HCT116 (cell line): ENCODE measurements at regions not wholly inside any gene's neighbourhood (a gene's known extent, or its start where the extent isn't known, plus 50 kb on each side); places are given as distances from the start of the nearest gene placed in this dataset.

Experiments used
- ATAC-seq: fragments of 200-7000 bp; cut with Tn5 transposase; 2 replicates; pipeline ENCODE4 v1.9.1; 2020; ENCODE audit warnings: mild to moderate bottlenecking, moderate library complexity
- BruUV-seq: library from RNA; stranded (reverse); fragments of 400-500 nt; replicated peaks from 2 replicates; lab custom pipeline; 2021; lab: Mats Ljungman, UMichigan
- CTCF ChIA-PET: fragments of 300-600 bp; sonication (Branson Sonifier 250); formaldehyde crosslinking; loops from one replicate; lab custom pipeline; 2021; ENCODE audit warnings: antibody characterized with exemption; lab: Charles Lee
- POLR2A ChIA-PET: fragments of 300-600, 350-600 bp; sonication (Branson Sonifier 250); formaldehyde crosslinking; loops from one replicate; lab custom pipeline; 2021; ENCODE audit warnings: antibody characterized with exemption; lab: Charles Lee
- RAD21 ChIA-PET, 2 experiments: fragments of 300-600 bp; sonication (Branson Sonifier 250); formaldehyde crosslinking; loops; one replicate each; lab custom pipeline; 2023; ENCODE audit warnings: low total read pairs in 2 of 2; ENCODE audit not compliant: uncharacterized antibody in 2 of 2, unreplicated experiment in 2 of 2, low non-redundant PET in 1 of 2; lab: Charles Lee
- DNase-seq: peaks from one replicate; pipeline ENCODE4 v3.0.0-alpha.2; 2010; ENCODE audit warnings: low read depth, low spot score
- H2AFZ ChIP-seq: fragments of 200-600 bp; shearing (Covaris generic), sonication (generic); 2 replicates; pipeline ENCODE4 v1.6.1; 2017; ENCODE audit warnings: low read depth, mixed run types, mixed read lengths, antibody characterized with exemption, low read length; ENCODE audit not compliant: poor library complexity, severe bottlenecking
- H3K27ac ChIP-seq: 2 replicates; pipeline ENCODE4 v1.5.1; 2012; ENCODE audit warnings: low read depth, low read length
- H3K27me3 ChIP-seq: fragments of 200-600 bp; sonication (generic); 2 replicates; pipeline ENCODE4 v1.6.1; 2016; ENCODE audit warnings: mixed run types, low read length, mixed read lengths; ENCODE audit not compliant: insufficient read depth
- H3K36me3 ChIP-seq, 2 experiments: fragments of 200-500 bp in 1 of 2; fragments of 200-600 bp in 1 of 2; sonication (Bioruptor generic) in 1 of 2; sonication (generic) in 1 of 2; 2 replicates each; pipeline versions ENCODE4 v1.5.1 to v1.6.1; 2014 to 2016; ENCODE audit warnings: low read length in 2 of 2, inconsistent platforms in 1 of 2, mixed read lengths in 1 of 2, mixed run types in 1 of 2; ENCODE audit not compliant: insufficient read depth in 2 of 2, control insufficient read depth in 1 of 2
- H3K4me1 ChIP-seq, 2 experiments: fragments of 200-600 bp in 1 of 2; sonication (generic) in 1 of 2; 2 replicates each; pipeline versions ENCODE4 v1.5.1 to v1.6.1; 2012 to 2017; ENCODE audit warnings: low read length in 2 of 2, inconsistent platforms in 1 of 2, mild to moderate bottlenecking in 1 of 2, mixed read lengths in 1 of 2, mixed run types in 1 of 2, moderate library complexity in 1 of 2; ENCODE audit not compliant: insufficient read depth in 2 of 2, control insufficient read depth in 1 of 2
- H3K4me2 ChIP-seq: fragments of 200-600 bp; sonication (generic); 2 replicates; pipeline ENCODE4 v1.6.1; 2017; ENCODE audit warnings: mixed run types, low read length, mixed read lengths
- H3K4me3 ChIP-seq, 2 experiments: fragments of 200-600 bp in 1 of 2; sonication (generic) in 1 of 2; replicated peaks in 1 of 2; 2 replicates each; pipeline ENCODE4 v1.5.1; 2011 to 2016; ENCODE audit warnings: low read length in 2 of 2, control low read depth in 1 of 2, low read depth in 1 of 2, mild to moderate bottlenecking in 1 of 2, mixed read lengths in 1 of 2, mixed run types in 1 of 2
- H3K79me2 ChIP-seq: fragments of 200-600 bp; sonication (generic); 2 replicates; pipeline ENCODE4 v1.6.1; 2017; ENCODE audit warnings: mild to moderate bottlenecking, mixed run types, low read length, moderate library complexity, mixed read lengths; ENCODE audit not compliant: insufficient read depth
- H3K9ac ChIP-seq: fragments of 200-600 bp; sonication (generic); 2 replicates; pipeline ENCODE4 v1.6.1; 2016; ENCODE audit warnings: low read length, mixed read lengths
- H3K9me2 ChIP-seq: fragments of 200-600 bp; sonication (generic), shearing (Covaris generic); 2 replicates; pipeline ENCODE4 v1.6.1; 2017; ENCODE audit warnings: mixed run types, mild to moderate bottlenecking, moderate library complexity; ENCODE audit not compliant: insufficient read depth
- H3K9me3 ChIP-seq, 2 experiments: fragments of 200-500 bp in 1 of 2; fragments of 200-600 bp in 1 of 2; sonication (Bioruptor generic) in 1 of 2; sonication (generic) in 1 of 2; 2 replicates each; pipeline ENCODE4 v1.6.1; 2014 to 2017; ENCODE audit warnings: low read length in 2 of 2, mixed read lengths in 2 of 2, inconsistent platforms in 1 of 2, low read depth in 1 of 2, mild to moderate bottlenecking in 1 of 2, mixed run types in 1 of 2, moderate library complexity in 1 of 2; ENCODE audit not compliant: control insufficient read depth in 1 of 2, insufficient read depth in 1 of 2
- H4K20me1 ChIP-seq: fragments of 200-600 bp; sonication (generic), shearing (Covaris generic); 2 replicates; pipeline ENCODE4 v1.6.1; 2017; ENCODE audit warnings: mixed run types, mild to moderate bottlenecking, moderate library complexity; ENCODE audit not compliant: insufficient read depth
- ATF3 ChIP-seq: IDR thresholded peaks from 2 replicates; pipeline ENCODE4 v1.6.1; 2012
- CBX3 ChIP-seq: IDR thresholded peaks from 2 replicates; pipeline ENCODE4 v1.6.1; 2012; ENCODE audit warnings: low read depth
- CEBPB ChIP-seq: IDR thresholded peaks from 2 replicates; pipeline ENCODE4 v1.6.1; 2012; ENCODE audit warnings: low read depth
- CTCF ChIP-seq, 3 experiments: fragments of 200-600 bp in 1 of 3; sonication (generic) in 1 of 3; IDR thresholded peaks in 2 of 3; conservative IDR thresholded peaks in 1 of 3; 2 replicates each; pipeline ENCODE4 v1.5.1; 2012 to 2017; ENCODE audit warnings: low read depth in 2 of 3, low read length in 2 of 3, antibody characterized with exemption in 1 of 3, borderline replicate concordance in 1 of 3, control low read depth in 1 of 3, mild to moderate bottlenecking in 1 of 3, mixed read lengths in 1 of 3, mixed run types in 1 of 3, moderate library complexity in 1 of 3; ENCODE audit not compliant: insufficient read depth in 1 of 3
- EGR1 ChIP-seq: IDR thresholded peaks from 2 replicates; pipeline ENCODE4 v1.6.1; 2012; ENCODE audit warnings: low read depth
- ELF1 ChIP-seq: IDR thresholded peaks from 2 replicates; pipeline ENCODE4 v1.6.1; 2012; ENCODE audit warnings: low read depth, borderline replicate concordance
- EZH2 ChIP-seq: fragments of 200-600 bp; sonication (generic); IDR thresholded peaks from 2 replicates; pipeline ENCODE4 v1.6.1; 2017; ENCODE audit warnings: antibody characterized with exemption, mixed run types
- EZH2phosphoT487 ChIP-seq: fragments of 200-600 bp; IDR thresholded peaks from 2 replicates; pipeline ENCODE4 v1.6.1; 2018; ENCODE audit warnings: antibody characterized with exemption, borderline replicate concordance
- FOSL1 ChIP-seq: IDR thresholded peaks from 2 replicates; pipeline ENCODE4 v1.6.1; 2012; ENCODE audit warnings: low read depth
- MAX ChIP-seq: IDR thresholded peaks from 2 replicates; pipeline ENCODE4 v1.6.1; 2012
- POLR2A ChIP-seq: IDR thresholded peaks from 2 replicates; pipeline ENCODE4 v1.7.0; 2011; ENCODE audit warnings: borderline replicate concordance; ENCODE audit not compliant: insufficient read depth, insufficient read length; ENCODE audit errors: extremely low read depth
- RAD21 ChIP-seq: IDR thresholded peaks from 2 replicates; pipeline ENCODE4 v1.6.1; 2012; ENCODE audit warnings: low read depth, mild to moderate bottlenecking
- REST ChIP-seq: IDR thresholded peaks from 2 replicates; pipeline ENCODE4 v1.6.1; 2012; ENCODE audit warnings: low read depth
- SIN3A ChIP-seq: IDR thresholded peaks from 2 replicates; pipeline ENCODE4 v1.6.1; 2012; ENCODE audit warnings: low read depth
- SP1 ChIP-seq: IDR thresholded peaks from 2 replicates; pipeline ENCODE4 v1.6.1; 2012; ENCODE audit warnings: low read depth
- SRF ChIP-seq: IDR thresholded peaks from 2 replicates; pipeline ENCODE4 v1.6.1; 2012; ENCODE audit warnings: low read depth
- YY1 ChIP-seq: IDR thresholded peaks from 2 replicates; pipeline ENCODE4 v1.6.1; 2011; ENCODE audit warnings: low read length, low read depth, moderate library complexity, mild to moderate bottlenecking; ENCODE audit not compliant: insufficient replicate concordance; ENCODE audit errors: extremely low read depth
- ZBTB33 ChIP-seq: IDR thresholded peaks from 2 replicates; pipeline ENCODE4 v1.6.1; 2011; ENCODE audit warnings: mild to moderate bottlenecking, low read length, moderate library complexity; ENCODE audit not compliant: insufficient replicate concordance; ENCODE audit errors: extremely low read depth
- ZFX ChIP-seq: fragments of 450-650 bp; IDR thresholded peaks from 2 replicates; pipeline ENCODE4 v1.6.1; 2017
- ZNF274 ChIP-seq: fragments of 200-500 bp; sonication (Bioruptor generic); IDR thresholded peaks from 2 replicates; pipeline ENCODE4 v1.6.1; 2014; ENCODE audit warnings: mild to moderate bottlenecking, low read depth, low read length, inconsistent platforms
- intact Hi-C: fragments of 100-400 bp; cut with micrococcal nuclease; formaldehyde crosslinking; loops from 2 replicates; pipeline ENCODE4 v1.10.0; 2022

GRCh38 chr15:69881302-69881670 is 216.4 kb downstream of the TLE3 start:
- ATAC-seq (no peak), DNase-seq (no peak)
- Histone ChIP-seq H3K27ac (no peak overlapping the region), H4K20me1 (no peaks in the 10 kb centered on the region), H3K27me3 (no peaks in the 10 kb centered on the region), H3K79me2 (no peaks in the 10 kb centered on the region), H2AFZ (no peak overlapping the region), H3K9me3 (no peaks in the 10 kb centered on the region), H3K36me3 (no peaks in the 10 kb centered on the region), H3K4me1 (no peaks in the 10 kb centered on the region), H3K4me3 (no peak overlapping the region), H3K9me2 (no peaks in the 10 kb centered on the region), H3K9ac (no peak overlapping the region), H3K4me2 (no peak overlapping the region)
- BruUV-seq, result no TSS peak
- RAD21 ChIA-PET, result no interaction called here
- intact Hi-C loops, result no loop called here
- CTCF ChIA-PET, result no interaction called here
- no peak for TF ChIP-seq YY1
- no peak for TF ChIP-seq POLR2A
- no peak for TF ChIP-seq REST
- TF ChIP-seq FOSL1, result no peak
- TF ChIP-seq SIN3A, result no peak
- TF ChIP-seq EZH2, result no peak
- TF ChIP-seq ZNF274, result no peak
- TF ChIP-seq EZH2phosphoT487, result no peak
- TF ChIP-seq ATF3, result no peak
- no peak for TF ChIP-seq ZFX
- TF ChIP-seq CEBPB, result no peak
- TF ChIP-seq ELF1, result no peak
- no peak for TF ChIP-seq ZBTB33
- no peak for TF ChIP-seq SP1
- TF ChIP-seq EGR1, result no peak
- TF ChIP-seq MAX, result no peak
- no peak for TF ChIP-seq CBX3
- TF ChIP-seq CTCF (IDR thresholded peaks at IDR 0.05 in 2 of 3, conservative IDR thresholded peaks at IDR 0.05 in 1 of 3; ENCODE audit: borderline replicate concordance in 1 of 3, insufficient read depth in 1 of 3, low read depth in 2 of 3, low read length in 2 of 3), result no peak
- TF ChIP-seq RAD21, result no peak
- TF ChIP-seq SRF, result no peak
- POLR2A ChIA-PET, result no interaction called here
